ENCODE measurements at regions not wholly inside any gene's neighbourhood (a gene's known extent, or its start where the extent isn't known, plus 50 kb on each side); places are given as distances from the start of the nearest gene placed in this dataset.

GRCh38 chr13:112248406-112248760, 127.8 kb upstream of the SPACA7 start:
- Histone ChIP-seq H3K36me3 (ENCODE audit: control insufficient read depth, insufficient read depth, low read length) (no peaks in the 10 kb centered on the region), H3K27me3 (ENCODE audit: control insufficient read depth, insufficient read depth, low read length) (no peaks in the 10 kb centered on the region)
- POLR2A ChIA-PET, result no interaction called here

DNA sequence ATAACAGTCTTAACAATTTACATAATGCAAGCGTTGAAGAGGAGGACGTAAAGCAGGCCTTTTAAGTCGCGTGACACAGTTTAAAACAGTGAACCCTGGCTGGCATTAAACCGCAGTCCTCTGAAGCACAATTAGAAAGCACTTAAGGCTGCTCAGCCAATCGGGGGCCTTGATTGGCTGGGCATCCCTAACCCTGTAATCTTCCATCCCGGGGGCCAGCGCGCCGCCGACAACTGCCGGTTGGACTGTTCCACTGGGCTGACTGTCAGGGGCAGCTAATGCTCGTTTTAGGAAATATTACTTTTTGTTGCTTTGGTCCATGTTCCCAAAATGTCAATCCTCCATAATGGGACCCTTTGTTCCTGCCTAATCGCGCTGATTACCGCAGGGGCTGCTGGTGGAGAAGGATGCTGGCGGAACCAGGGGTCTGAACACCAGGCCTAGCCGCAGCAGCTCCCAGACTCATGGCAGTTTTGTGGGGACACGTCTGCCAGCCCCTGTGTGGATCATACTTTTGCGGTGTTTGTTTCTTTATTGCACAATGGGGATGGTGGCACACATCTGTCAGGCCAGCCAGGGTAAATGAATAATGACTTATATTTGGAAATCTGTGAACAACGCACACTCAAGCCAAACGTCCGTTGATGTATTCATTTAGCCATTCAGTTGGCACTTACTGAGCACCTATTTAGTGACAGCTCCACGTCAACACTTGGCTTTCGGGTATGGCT, 127.1 kb upstream of the SPACA7 start:
- Histone ChIP-seq H3K36me3 (ENCODE audit: control insufficient read depth, insufficient read depth, low read length) (no peaks in the 10 kb centered on the region), H3K27me3 (ENCODE audit: control insufficient read depth, insufficient read depth, low read length) (no peaks in the 10 kb centered on the region), H3K4me3 (ENCODE audit: low read depth, low read length) (no peak overlapping the region)
- no peak for DNase-seq (ENCODE audit: low read depth)
- POLR2A ChIA-PET, result no interaction called here
- TF ChIP-seq, protein P1, sequence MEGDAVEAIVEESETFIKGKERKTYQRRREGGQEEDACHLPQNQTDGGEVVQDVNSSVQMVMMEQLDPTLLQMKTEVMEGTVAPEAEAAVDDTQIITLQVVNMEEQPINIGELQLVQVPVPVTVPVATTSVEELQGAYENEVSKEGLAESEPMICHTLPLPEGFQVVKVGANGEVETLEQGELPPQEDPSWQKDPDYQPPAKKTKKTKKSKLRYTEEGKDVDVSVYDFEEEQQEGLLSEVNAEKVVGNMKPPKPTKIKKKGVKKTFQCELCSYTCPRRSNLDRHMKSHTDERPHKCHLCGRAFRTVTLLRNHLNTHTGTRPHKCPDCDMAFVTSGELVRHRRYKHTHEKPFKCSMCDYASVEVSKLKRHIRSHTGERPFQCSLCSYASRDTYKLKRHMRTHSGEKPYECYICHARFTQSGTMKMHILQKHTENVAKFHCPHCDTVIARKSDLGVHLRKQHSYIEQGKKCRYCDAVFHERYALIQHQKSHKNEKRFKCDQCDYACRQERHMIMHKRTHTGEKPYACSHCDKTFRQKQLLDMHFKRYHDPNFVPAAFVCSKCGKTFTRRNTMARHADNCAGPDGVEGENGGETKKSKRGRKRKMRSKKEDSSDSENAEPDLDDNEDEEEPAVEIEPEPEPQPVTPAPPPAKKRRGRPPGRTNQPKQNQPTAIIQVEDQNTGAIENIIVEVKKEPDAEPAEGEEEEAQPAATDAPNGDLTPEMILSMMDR (IDR thresholded peaks at IDR 0.05; ENCODE audit: insufficient read depth, low read depth, low read length), result no peak
- CTCF ChIA-PET, result no interaction called here

More at GRCh38 chr13:112248406-112248760, 127.8 kb upstream of the SPACA7 start:
- no peak overlapping the region for H3K4me3 ChIP-seq (ENCODE audit: low read depth, low read length)
- TF ChIP-seq, protein P1 (IDR thresholded peaks at IDR 0.05; ENCODE audit: insufficient read depth, low read depth, low read length), result no peak
- CTCF ChIA-PET, result no interaction called here
- DNase-seq (ENCODE audit: low read depth), result no peak

DNA sequence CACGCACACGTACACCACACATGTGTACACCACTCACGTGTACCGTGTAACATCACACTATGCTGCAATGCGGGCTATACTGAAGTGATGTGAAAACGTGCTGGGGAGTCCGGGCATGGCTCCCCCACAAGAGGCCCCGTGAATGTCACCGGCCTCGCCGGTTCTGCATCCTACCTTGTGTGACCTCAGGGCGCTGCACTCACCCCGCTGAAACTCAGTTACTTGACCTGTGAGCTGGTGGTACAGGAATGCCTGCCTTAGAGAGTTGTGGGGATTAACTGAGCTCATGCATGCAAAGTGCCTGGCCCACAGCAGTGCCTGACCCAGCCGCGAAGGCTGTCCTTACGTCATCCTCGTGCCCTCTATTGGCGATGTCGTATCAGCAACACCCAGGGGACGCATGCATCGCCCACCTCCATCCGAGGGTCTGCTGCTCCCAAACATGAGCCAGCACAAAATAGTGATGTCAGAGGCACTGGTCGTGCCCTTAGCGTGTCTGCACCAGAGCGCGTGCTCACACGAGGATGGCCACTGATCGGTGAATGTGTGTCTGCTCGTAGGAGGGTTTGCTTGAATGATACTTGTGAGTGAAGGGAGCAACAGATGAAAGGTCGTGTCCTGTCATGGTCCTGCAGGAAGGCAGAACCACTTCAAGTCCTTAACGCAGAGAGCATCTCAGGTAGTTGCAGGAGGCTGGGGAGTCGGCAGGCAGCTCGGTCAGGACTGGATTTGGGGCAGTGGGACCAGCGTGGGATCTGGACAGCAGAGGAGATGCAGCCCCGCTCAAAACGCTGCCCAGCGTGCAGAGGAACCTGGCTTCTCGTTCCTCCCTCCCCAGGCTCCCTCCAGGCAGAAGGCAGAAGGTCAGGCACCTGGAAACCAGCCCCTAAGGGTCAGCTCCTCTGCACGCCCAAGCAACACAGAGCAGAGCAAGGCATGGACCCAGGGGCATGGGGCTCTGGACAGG, 126.2 kb upstream of the SPACA7 start:
- no peaks in the 10 kb centered on the region for H3K36me3 ChIP-seq (ENCODE audit: control insufficient read depth, insufficient read depth, low read length)
- CTCF ChIA-PET, result interaction anchor here (1.0 kb wide), 1 partner anchor 9 kb away, joined by 3 read pairs; no protein-coding TSS in a partner anchor
- DNase-seq (ENCODE audit: low read depth), result no peak
- H3K4me3 ChIP-seq (ENCODE audit: low read depth, low read length), result no peak overlapping the region
- POLR2A ChIA-PET, result no interaction called here
- TF ChIP-seq, protein P1 (IDR thresholded peaks at IDR 0.05; ENCODE audit: insufficient read depth, low read depth, low read length), result no peak
- H3K27me3 ChIP-seq (ENCODE audit: control insufficient read depth, insufficient read depth, low read length), result no peaks in the 10 kb centered on the region

DNA sequence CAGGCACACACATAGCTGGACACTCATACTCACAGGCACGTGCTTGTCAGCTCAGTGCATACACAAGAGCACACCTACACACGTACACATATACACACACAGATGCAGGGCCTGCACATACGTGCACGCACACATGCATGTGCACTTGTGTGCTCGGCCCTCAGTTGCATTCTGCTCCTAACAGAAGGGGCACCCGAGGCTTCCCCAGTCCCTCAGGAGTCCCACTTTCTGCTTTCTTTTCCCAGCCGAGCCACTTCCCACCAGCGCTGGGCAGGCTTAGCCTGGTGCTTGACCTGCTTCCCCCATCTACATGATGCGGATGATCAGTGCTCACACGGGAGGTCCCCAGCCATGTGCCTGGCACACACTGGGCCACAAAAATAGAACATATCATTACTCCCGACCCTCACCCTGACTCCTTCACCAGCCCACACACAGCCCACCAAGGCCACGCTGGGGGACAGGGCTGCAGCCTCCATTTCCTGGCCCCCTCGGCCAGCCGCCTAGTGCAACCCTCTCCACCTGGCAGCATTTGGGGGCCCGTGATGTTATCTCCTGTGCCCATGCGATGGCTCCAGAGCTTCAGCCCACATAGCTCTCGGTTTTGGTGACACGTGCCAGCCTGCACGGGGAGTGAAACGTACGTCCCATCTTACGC, 125.2 kb upstream of the SPACA7 start:
- ChIA-PET CTCF (interaction anchor here (1.0 kb wide), 1 partner anchor 8 kb away, joined by 3 read pairs; no protein-coding TSS in a partner anchor), POLR2A (no interaction called here)
- no peaks in the 10 kb centered on the region for H3K36me3 ChIP-seq (ENCODE audit: control insufficient read depth, insufficient read depth, low read length)
- H3K27me3 ChIP-seq (ENCODE audit: control insufficient read depth, insufficient read depth, low read length), result no peaks in the 10 kb centered on the region
- TF ChIP-seq, protein P1 (IDR thresholded peaks at IDR 0.05; ENCODE audit: insufficient read depth, low read depth, low read length), result no peak
- no peak for DNase-seq (ENCODE audit: low read depth)
- no peak overlapping the region for H3K4me3 ChIP-seq (ENCODE audit: low read depth, low read length)
